IMR-90 (cell line): ENCODE measurements at regions not wholly inside any gene's neighbourhood (a gene's known extent, or its start where the extent isn't known, plus 50 kb on each side); places are given as distances from the start of the nearest gene placed in this dataset.

Experiments
- ATAC-seq: fragments of 200-7000 bp; cut with Tn5 transposase; 2 replicates; pipeline ENCODE4 v1.9.1; 2020; ENCODE audit warnings: low read depth, mild to moderate bottlenecking, moderate library complexity
- BruUV-seq: library from RNA; stranded (reverse); fragments of 400-500 nt; replicated peaks from 2 replicates; lab custom pipeline; 2021; lab: Mats Ljungman, UMichigan
- CTCF ChIA-PET: fragments of 300-600 bp; formaldehyde crosslinking; extraction: SDS; loops from one replicate; lab custom pipeline; 2021; ENCODE audit warnings: antibody characterized with exemption; lab: Yijun Ruan, JAX
- POLR2A ChIA-PET: fragments of 300-600 bp; sonication (Branson Sonifier 250); formaldehyde crosslinking; loops from one replicate; lab custom pipeline; 2022; ENCODE audit warnings: antibody characterized with exemption; ENCODE audit not compliant: unreplicated experiment; lab: Charles Lee
- DNase-seq: peaks from one replicate; pipeline ENCODE4 v3.0.0; 2013
- H2AFZ ChIP-seq: replicated peaks from 2 replicates; pipeline ENCODE3; 2013; ENCODE audit warnings: low read length, mild to moderate bottlenecking; ENCODE audit not compliant: poor library complexity
- H2AK5ac ChIP-seq: 2 replicates; pipeline ENCODE4 v1.6.1; 2013; ENCODE audit warnings: low read depth, low read length, inconsistent platforms
- H2AK9ac ChIP-seq: replicated peaks from 2 replicates; pipeline ENCODE3; 2013; ENCODE audit warnings: mild to moderate bottlenecking, low read depth, low read length, moderate library complexity; ENCODE audit not compliant: poor library complexity
- H2BK120ac ChIP-seq: 2 replicates; pipeline ENCODE4 v1.6.1; 2013; ENCODE audit warnings: low read depth, low read length, inconsistent platforms
- H2BK15ac ChIP-seq: 3 replicates; pipeline ENCODE4 v1.6.1; 2013; ENCODE audit warnings: low read depth, low read length, inconsistent platforms
- H2BK20ac ChIP-seq: 2 replicates; pipeline ENCODE4 v1.6.1; 2013; ENCODE audit warnings: low read depth, mild to moderate bottlenecking, inconsistent platforms, low read length, moderate library complexity
- H2BK5ac ChIP-seq: 2 replicates; pipeline ENCODE4 v1.6.1; 2013; ENCODE audit warnings: mild to moderate bottlenecking, low read depth, low read length, inconsistent platforms; ENCODE audit not compliant: poor library complexity, severe bottlenecking
- H3K14ac ChIP-seq: replicated peaks from 2 replicates; pipeline ENCODE4 v1.6.1; 2013; ENCODE audit warnings: low read depth, low read length, inconsistent platforms
- H3K18ac ChIP-seq: 2 replicates; pipeline ENCODE4 v1.6.1; 2013; ENCODE audit warnings: low read depth, low read length, control low read depth
- H3K23ac ChIP-seq: 2 replicates; pipeline ENCODE4 v1.6.1; 2013; ENCODE audit warnings: low read depth, low read length, inconsistent platforms
- H3K27ac ChIP-seq: 2 replicates; pipeline ENCODE4 v1.5.1; 2013; ENCODE audit warnings: mild to moderate bottlenecking, control low read depth, low read length; ENCODE audit not compliant: insufficient read depth
- H3K27me3 ChIP-seq: 2 replicates; pipeline ENCODE4 v1.6.1; 2013; ENCODE audit warnings: low read length; ENCODE audit not compliant: control insufficient read depth, insufficient read depth
- H3K36me3 ChIP-seq: 2 replicates; pipeline ENCODE4 v1.6.1; 2013; ENCODE audit warnings: low read length, mixed read lengths; ENCODE audit not compliant: control insufficient read depth, insufficient read depth
- H3K4ac ChIP-seq: 2 replicates; pipeline ENCODE4 v1.6.1; 2013; ENCODE audit warnings: low read depth, low read length, inconsistent platforms
- H3K4me1 ChIP-seq: 2 replicates; pipeline ENCODE4 v1.6.1; 2013; ENCODE audit warnings: low read length, mixed read lengths; ENCODE audit not compliant: control insufficient read depth, insufficient read depth
- H3K4me2 ChIP-seq: 2 replicates; pipeline ENCODE4 v1.6.1; 2013; ENCODE audit warnings: low read depth, mild to moderate bottlenecking, control low read depth, low read length, moderate library complexity
- H3K4me3 ChIP-seq: 2 replicates; pipeline ENCODE4 v1.5.1; 2013; ENCODE audit warnings: low read depth, mild to moderate bottlenecking, control low read depth, low read length, moderate library complexity; ENCODE audit not compliant: insufficient read depth
- H3K56ac ChIP-seq: 2 replicates; pipeline ENCODE4 v1.6.1; 2013; ENCODE audit warnings: low read length, inconsistent platforms; ENCODE audit not compliant: insufficient read depth; ENCODE audit errors: extremely low read depth
- H3K79me1 ChIP-seq, 2 experiments: 2 replicates each; pipeline ENCODE4 v1.6.1; 2013; ENCODE audit warnings: low read length in 2 of 2, inconsistent platforms in 1 of 2, low read depth in 1 of 2
- H3K9ac ChIP-seq: 2 replicates; pipeline ENCODE4 v1.6.1; 2013; ENCODE audit warnings: low read depth, low read length, control low read depth
- H3K9me1 ChIP-seq: 2 replicates; pipeline ENCODE4 v1.6.1; 2013; ENCODE audit warnings: low read length, inconsistent platforms; ENCODE audit not compliant: insufficient read depth
- H3K9me3 ChIP-seq: 2 replicates; pipeline ENCODE4 v1.6.1; 2013; ENCODE audit warnings: low read length; ENCODE audit not compliant: control insufficient read depth, insufficient read depth
- H4K20me1 ChIP-seq: 2 replicates; pipeline ENCODE4 v1.6.1; 2013; ENCODE audit warnings: low read length, inconsistent platforms; ENCODE audit not compliant: insufficient read depth
- H4K5ac ChIP-seq: 2 replicates; pipeline ENCODE4 v1.6.1; 2013; ENCODE audit warnings: mild to moderate bottlenecking, low read depth, low read length, control low read depth
- H4K8ac ChIP-seq, 2 experiments: 2 replicates each; pipeline ENCODE4 v1.6.1; 2013; ENCODE audit warnings: low read depth in 2 of 2, low read length in 2 of 2, control low read depth in 1 of 2, inconsistent platforms in 1 of 2
- H4K91ac ChIP-seq: 2 replicates; pipeline ENCODE4 v1.6.1; 2013; ENCODE audit warnings: low read depth, low read length, inconsistent platforms; ENCODE audit not compliant: insufficient read depth
- BHLHE40 ChIP-seq: fragments of 150-350 bp; IDR thresholded peaks from 2 replicates; pipeline ENCODE4 v1.6.1; 2016; ENCODE audit warnings: mild to moderate bottlenecking, low read depth, low read length
- CEBPB ChIP-seq: IDR thresholded peaks from 2 replicates; pipeline ENCODE4 v1.6.1; 2012; ENCODE audit warnings: low read depth, low read length, improper control_type of control experiment
- CHD1 ChIP-seq: IDR thresholded peaks from 2 replicates; pipeline ENCODE4 v1.6.1; 2012; ENCODE audit warnings: low read depth, low read length, improper control_type of control experiment
- CTCF ChIP-seq: conservative IDR thresholded peaks from 2 replicates; pipeline ENCODE4 v1.5.1; 2012; ENCODE audit warnings: mild to moderate bottlenecking, low read depth, low read length, improper control_type of control experiment
- ELK1 ChIP-seq: fragments of 150-350 bp; IDR thresholded peaks from 2 replicates; pipeline ENCODE4 v1.6.1; 2016; ENCODE audit warnings: low read depth, mild to moderate bottlenecking, low read length, moderate library complexity, borderline replicate concordance
- FOS ChIP-seq: fragments of 150-350 bp; IDR thresholded peaks from 2 replicates; pipeline ENCODE4 v1.6.1; 2016; ENCODE audit warnings: low read depth, low read length
- MAFK ChIP-seq: IDR thresholded peaks from 2 replicates; pipeline ENCODE4 v1.6.1; 2012; ENCODE audit warnings: low read depth, low read length, improper control_type of control experiment
- MAZ ChIP-seq: IDR thresholded peaks from 2 replicates; pipeline ENCODE4 v1.6.1; 2012; ENCODE audit warnings: low read depth, mild to moderate bottlenecking, low read length, improper control_type of control experiment, moderate library complexity, borderline replicate concordance
- MXI1 ChIP-seq: IDR thresholded peaks from 2 replicates; pipeline ENCODE4 v1.6.1; 2012; ENCODE audit warnings: low read depth, mild to moderate bottlenecking, low read length, moderate library complexity, borderline replicate concordance
- NFE2L2 ChIP-seq: fragments of 150-350 bp; IDR thresholded peaks from 2 replicates; pipeline ENCODE4 v1.6.1; 2016; ENCODE audit warnings: low read depth, mild to moderate bottlenecking, low read length
- POLR2A ChIP-seq: IDR thresholded peaks from 2 replicates; pipeline ENCODE4 v1.6.1; 2012; ENCODE audit warnings: mild to moderate bottlenecking, low read depth, low read length
- RAD21 ChIP-seq: IDR thresholded peaks from 2 replicates; pipeline ENCODE4 v1.6.1; 2012; ENCODE audit warnings: low read length, improper control_type of control experiment
- RCOR1 ChIP-seq: IDR thresholded peaks from 2 replicates; pipeline ENCODE4 v1.6.1; 2012; ENCODE audit warnings: mild to moderate bottlenecking, low read length, improper control_type of control experiment; ENCODE audit not compliant: insufficient replicate concordance
- RFX5 ChIP-seq: IDR thresholded peaks from 2 replicates; pipeline ENCODE4 v1.8.0; 2012; ENCODE audit warnings: low read depth, mild to moderate bottlenecking, low read length, moderate library complexity
- SMC3 ChIP-seq: fragments of 150-350 bp; IDR thresholded peaks from 2 replicates; pipeline ENCODE4 v1.6.1; 2016; ENCODE audit warnings: low read depth, mild to moderate bottlenecking, antibody characterized with exemption, low read length, moderate library complexity
- USF2 ChIP-seq: fragments of 150-350 bp; IDR thresholded peaks from 2 replicates; pipeline ENCODE4 v1.6.1; 2017; ENCODE audit warnings: mild to moderate bottlenecking, antibody characterized with exemption, low read length, low read depth
- WGBS, 2 experiments: methylation state at CpG; one replicate each; pipeline versions ENCODE4 v1.1.5 to v1.1.7; 2013; ENCODE audit warnings: missing lambda C conversion rate in 2 of 2; ENCODE audit not compliant: insufficient read length in 1 of 2; ENCODE audit errors: extremely low coverage in 2 of 2; 5-methylcytosine and 5-hydroxymethylcytosine counted together
- dilution Hi-C: fragments of 300-500 bp; cut with HindIII; formaldehyde crosslinking; loops from one replicate; pipeline ENCODE4 v1.14.3; 2018; ENCODE audit warnings: low sequenced_read_pairs; ENCODE audit not compliant: unreplicated experiment
- in situ Hi-C: fragments of 300-500 bp; cut with MboI; formaldehyde crosslinking; loops from 3 replicates; pipeline ENCODE4 v1.14.3; 2019; ENCODE audit warnings: low sequenced_read_pairs, inconsistent platforms, mixed read lengths
- intact Hi-C: fragments of 100-400 bp; cut with micrococcal nuclease; formaldehyde crosslinking; loops from 2 replicates; pipeline ENCODE4 v1.10.0; 2022

- TF ChIP-seq SMC3 (no peak), CEBPB (no peak), USF2 (no peak), RFX5 (no peak), MAZ (no peak), CTCF (no peak), FOS (no peak), CHD1 (no peak), MXI1 (no peak), RCOR1 (no peak), POLR2A (no peak), BHLHE40 (no peak), RAD21 (no peak), MAFK (no peak), NFE2L2 (no peak), ELK1 (no peak)
- H2BK20ac ChIP-seq: no peak overlapping the region
- DNase-seq (no peak), ATAC-seq (no peak)
- no peak overlapping the region for H3K9ac ChIP-seq
- no peaks in the 10 kb centered on the region for H3K9me3 ChIP-seq
- no peak overlapping the region for H2BK5ac ChIP-seq
- H4K91ac ChIP-seq: no peak overlapping the region
- H4K20me1 ChIP-seq: no peaks in the 10 kb centered on the region
- no peak overlapping the region for H4K8ac ChIP-seq
- no peak overlapping the region for H3K4me3 ChIP-seq
- in situ Hi-C loops (no loop called here), dilution Hi-C loops (no loop called here), intact Hi-C loops (no loop called here)
- no CpG with 5 or more reads among the region's 4 CpGs for WGBS, 2 experiments
- no peak overlapping the region for H4K5ac ChIP-seq
- H3K14ac ChIP-seq: no peak overlapping the region
- H2AK5ac ChIP-seq: no peak overlapping the region
- H3K23ac ChIP-seq: no peak overlapping the region
- H2AK9ac ChIP-seq: no peak overlapping the region
- no peaks in the 10 kb centered on the region for H3K79me1 ChIP-seq
- no peaks in the 10 kb centered on the region for H3K27me3 ChIP-seq
- no peak overlapping the region for H3K4ac ChIP-seq
- BruUV-seq: no TSS peak
- no peaks in the 10 kb centered on the region for H3K9me1 ChIP-seq
- ChIA-PET CTCF (no interaction called here), POLR2A (no interaction called here)
- no peak overlapping the region for H2BK120ac ChIP-seq
- no peak overlapping the region for H2BK15ac ChIP-seq
- no peak overlapping the region for H3K56ac ChIP-seq
- H3K36me3 ChIP-seq: no peaks in the 10 kb centered on the region
- no peak overlapping the region for H3K18ac ChIP-seq
- H2AFZ ChIP-seq: no peak overlapping the region
- H3K4me2 ChIP-seq: no peak overlapping the region
- H3K27ac ChIP-seq: no peak overlapping the region
- H3K4me1 ChIP-seq: no peaks in the 10 kb centered on the region
These were observed 214.6 kb upstream of the CNR1 start for GRCh38 chr6:88380618-88381288.
